Testis (tissue), 2 donors: ENCODE measurements at regions not wholly inside any gene's neighbourhood (a gene's known extent, or its start where the extent isn't known, plus 50 kb on each side); places are given as distances from the start of the nearest gene placed in this dataset.
"Not testable (repeated sequence)": the region's sequence is repeated elsewhere in the genome, so short reads cannot be mapped to it uniquely, and the experiment has no call there.

ENCODE experiments used
- DNase-seq: peaks from one replicate; pipeline ENCODE4 v3.0.0-alpha.2; 2019
- H3K27ac ChIP-seq, 2 donors: fragments of 200-600 bp; sonication (generic); one replicate each; pipeline ENCODE4 v1.5.1; 2019
- H3K27me3 ChIP-seq: fragments of 200-600 bp; sonication (generic); one replicate; pipeline ENCODE4 v1.5.1; 2019
- H3K36me3 ChIP-seq: fragments of 200-600 bp; sonication (generic); one replicate; pipeline ENCODE4 v1.5.1; 2017; ENCODE audit warnings: low read depth; ENCODE audit errors: missing control alignments
- H3K4me1 ChIP-seq: fragments of 200-600 bp; sonication (generic); one replicate; pipeline ENCODE4 v1.5.1; 2019
- H3K4me3 ChIP-seq, 2 donors: fragments of 200-600 bp; sonication (generic); one replicate each; pipeline ENCODE4 v1.5.1; 2017 to 2019
- H3K9me3 ChIP-seq: fragments of 200-600 bp; sonication (generic); one replicate; pipeline ENCODE4 v1.5.1; 2017
- POLR2A ChIP-seq: fragments of 450-650 bp; IDR thresholded peaks from one replicate; pipeline ENCODE4 v1.6.1; 2017; ENCODE audit warnings: antibody characterized with exemption, mild to moderate bottlenecking, moderate library complexity
- WGBS, 2 donors: methylation state at CpG; one replicate each; pipeline ENCODE4 v1.1.5; 2018; 5-methylcytosine and 5-hydroxymethylcytosine counted together
- intact Hi-C: fragments of 100-400 bp; cut with DNase I; formaldehyde crosslinking; loops from one replicate; pipeline ENCODE4 v1.15.1; 2023; ENCODE audit warnings: low total_unique reads
- TF ChIP-seq, protein P1 (sequence below), 3 experiments: fragments of 450-650 bp in 2 of 3; fragments of 200-600 bp in 1 of 3; sonication (generic) in 1 of 3; IDR thresholded peaks; one replicate each; pipeline ENCODE4 v1.5.1; 2016 to 2019; ENCODE audit warnings: antibody characterized with exemption in 3 of 3, mild to moderate bottlenecking in 2 of 3, moderate library complexity in 1 of 3

DNA sequence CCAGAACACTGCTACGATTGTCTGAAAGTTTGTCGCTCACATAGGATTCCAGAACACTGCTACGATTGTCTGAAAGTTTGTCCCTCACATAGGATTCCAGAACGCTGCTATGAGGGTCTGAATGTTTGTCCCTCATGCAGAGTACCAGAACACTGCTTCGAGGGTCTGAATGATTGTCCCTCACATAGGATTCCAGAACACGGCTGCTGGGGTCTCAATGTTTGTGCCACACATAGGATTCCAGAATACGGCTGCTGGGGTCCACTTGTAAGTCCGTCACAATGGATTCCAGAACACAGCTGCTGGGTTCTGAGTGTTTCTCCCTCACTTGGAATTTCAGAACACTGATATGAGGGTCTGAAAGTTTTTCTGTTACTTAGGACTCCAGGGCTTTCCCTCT lies 203.3 kb downstream of the FOXD4L6 start:
- Histone ChIP-seq H3K4me3 (no peak overlapping the region), H3K9me3 (no peaks in the 10 kb centered on the region), H3K27ac (no peak overlapping the region), H3K27me3 (no peaks in the 10 kb centered on the region), H3K4me1 (no peaks in the 10 kb centered on the region), H3K36me3 (no peaks in the 10 kb centered on the region)
- 60 to 66% methylated on average over 8 of the region's 8 CpGs for WGBS, 2 donors
- no peak for DNase-seq
- intact Hi-C loops, result no loop called here
- TF ChIP-seq POLR2A, result no peak
- TF ChIP-seq, protein P1, sequence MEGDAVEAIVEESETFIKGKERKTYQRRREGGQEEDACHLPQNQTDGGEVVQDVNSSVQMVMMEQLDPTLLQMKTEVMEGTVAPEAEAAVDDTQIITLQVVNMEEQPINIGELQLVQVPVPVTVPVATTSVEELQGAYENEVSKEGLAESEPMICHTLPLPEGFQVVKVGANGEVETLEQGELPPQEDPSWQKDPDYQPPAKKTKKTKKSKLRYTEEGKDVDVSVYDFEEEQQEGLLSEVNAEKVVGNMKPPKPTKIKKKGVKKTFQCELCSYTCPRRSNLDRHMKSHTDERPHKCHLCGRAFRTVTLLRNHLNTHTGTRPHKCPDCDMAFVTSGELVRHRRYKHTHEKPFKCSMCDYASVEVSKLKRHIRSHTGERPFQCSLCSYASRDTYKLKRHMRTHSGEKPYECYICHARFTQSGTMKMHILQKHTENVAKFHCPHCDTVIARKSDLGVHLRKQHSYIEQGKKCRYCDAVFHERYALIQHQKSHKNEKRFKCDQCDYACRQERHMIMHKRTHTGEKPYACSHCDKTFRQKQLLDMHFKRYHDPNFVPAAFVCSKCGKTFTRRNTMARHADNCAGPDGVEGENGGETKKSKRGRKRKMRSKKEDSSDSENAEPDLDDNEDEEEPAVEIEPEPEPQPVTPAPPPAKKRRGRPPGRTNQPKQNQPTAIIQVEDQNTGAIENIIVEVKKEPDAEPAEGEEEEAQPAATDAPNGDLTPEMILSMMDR (IDR thresholded peaks at IDR 0.05), result no peak

DNA sequence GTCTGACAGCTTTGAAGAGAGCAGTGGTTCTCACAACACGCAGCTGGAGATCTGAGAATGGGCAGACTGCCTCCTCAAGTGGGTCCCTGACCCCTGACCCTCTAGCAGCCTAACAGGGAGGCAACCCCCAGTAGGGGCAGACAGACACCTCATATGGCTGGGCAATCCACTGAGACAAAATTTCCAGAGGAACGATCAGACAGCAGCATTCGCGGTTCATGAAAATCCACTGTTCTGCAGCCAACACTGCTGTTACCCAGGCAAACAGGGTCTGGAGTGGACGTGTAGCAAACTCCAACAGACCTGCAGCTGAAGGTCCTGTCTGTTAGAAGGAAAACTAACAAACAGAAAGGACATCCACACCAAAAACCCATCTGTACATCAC lies 212.1 kb downstream of the FOXD4L6 start:
- H3K4me3 ChIP-seq, H3K9me3 ChIP-seq, H3K4me1 ChIP-seq, DNase-seq, intact Hi-C loops, H3K27me3 ChIP-seq, H3K27ac ChIP-seq, H3K36me3 ChIP-seq: not testable (repeated sequence)
- 64% methylated on average over 5 of the region's 5 CpGs for WGBS, 2 donors

DNA sequence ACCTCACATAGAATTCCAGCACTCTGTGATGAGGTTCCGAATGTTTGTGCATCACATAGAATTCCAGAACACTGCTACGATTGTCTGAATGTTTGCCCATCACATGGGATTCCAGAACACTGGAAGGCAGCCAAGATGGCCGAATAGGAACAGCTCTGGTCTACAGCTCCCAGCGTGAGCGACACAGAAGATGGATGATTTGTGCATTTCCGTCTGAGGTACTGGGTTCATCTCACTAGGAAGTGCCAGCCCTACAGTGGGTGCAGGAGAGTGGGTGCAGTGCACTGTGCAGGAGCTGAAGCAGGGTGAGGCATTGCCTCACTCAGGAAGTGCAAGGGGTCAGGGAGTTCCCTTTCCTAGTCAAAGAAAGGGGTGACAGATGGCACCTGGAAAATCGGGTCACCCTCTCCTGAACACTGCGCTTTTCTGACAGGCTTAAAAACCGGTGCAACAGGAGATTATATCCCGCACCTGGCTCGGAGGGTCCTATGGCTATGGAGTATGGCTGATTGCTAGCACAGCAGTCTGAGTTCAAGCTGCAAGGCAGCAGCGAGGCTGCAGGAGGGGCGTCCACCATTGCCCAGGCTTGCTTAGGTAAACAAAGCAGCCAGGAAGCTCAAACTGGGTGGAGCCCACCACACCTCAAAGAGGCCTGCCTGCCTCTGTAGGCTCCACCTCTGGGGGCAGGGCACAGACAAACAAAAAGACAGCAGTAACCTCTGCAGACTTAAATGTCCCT lies 212.7 kb downstream of the FOXD4L6 start:
- DNase-seq, intact Hi-C loops, H3K36me3 ChIP-seq, H3K4me1 ChIP-seq, H3K27ac ChIP-seq, H3K27me3 ChIP-seq, H3K4me3 ChIP-seq, H3K9me3 ChIP-seq: not testable (repeated sequence)
- 65 to 70% methylated on average over 13 of the region's 13 CpGs for WGBS, 2 donors

DNA sequence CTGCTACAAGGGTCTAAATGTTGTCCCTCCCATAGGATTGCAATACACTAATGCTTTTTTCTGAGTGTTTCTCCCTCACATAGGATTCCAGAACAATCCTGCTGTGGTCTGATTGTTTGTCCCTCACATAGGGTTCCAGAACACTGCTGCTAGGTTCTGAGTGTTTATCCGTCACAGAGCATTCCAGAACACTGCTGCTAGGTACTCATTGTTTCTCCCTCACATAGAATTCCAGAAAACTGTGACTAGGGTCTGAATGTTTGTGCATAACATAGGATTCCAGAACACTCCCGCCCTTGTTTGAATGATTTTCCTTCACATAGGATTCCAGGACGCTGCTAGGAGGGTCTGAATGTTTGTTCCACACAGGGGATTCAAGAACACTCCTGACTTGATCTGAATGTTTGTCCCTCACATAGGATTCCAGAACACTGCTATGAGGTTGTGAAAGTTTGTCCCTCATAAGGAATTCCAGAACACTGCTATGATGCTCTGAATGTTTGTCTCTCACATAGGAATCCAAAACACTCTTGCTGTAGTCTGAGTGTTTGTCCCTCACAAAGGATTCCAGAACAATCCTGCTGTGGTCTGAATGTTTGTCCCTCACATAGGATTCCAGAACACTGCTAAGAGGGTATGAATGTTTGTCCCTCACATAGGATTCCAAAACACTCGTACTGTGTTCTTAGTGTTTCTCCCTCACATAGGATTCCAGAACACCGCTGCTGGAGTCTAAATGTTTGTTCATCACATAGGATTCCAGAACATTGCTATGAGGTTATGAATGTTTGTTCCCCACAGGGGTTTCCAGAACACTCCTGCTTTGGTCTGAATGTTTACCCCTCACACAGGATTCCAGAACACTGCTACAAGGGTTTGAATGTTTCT lies 213.5 kb downstream of the FOXD4L6 start:
- WGBS, 2 donors, result 50 to 55% methylated on average over 5 of the region's 5 CpGs
- intact Hi-C loops, result no loop called here
- Histone ChIP-seq H3K9me3 (peaks cover 4% of the 10 kb centered on the region), H3K4me3 (no peak overlapping the region), H3K27ac (no peak overlapping the region), H3K27me3 (no peaks in the 10 kb centered on the region), H3K36me3 (no peaks in the 10 kb centered on the region), H3K4me1 (no peaks in the 10 kb centered on the region)
- TF ChIP-seq, protein P1 (IDR thresholded peaks at IDR 0.05), result no peak
- no peak for TF ChIP-seq POLR2A
- no peak for DNase-seq

DNA sequence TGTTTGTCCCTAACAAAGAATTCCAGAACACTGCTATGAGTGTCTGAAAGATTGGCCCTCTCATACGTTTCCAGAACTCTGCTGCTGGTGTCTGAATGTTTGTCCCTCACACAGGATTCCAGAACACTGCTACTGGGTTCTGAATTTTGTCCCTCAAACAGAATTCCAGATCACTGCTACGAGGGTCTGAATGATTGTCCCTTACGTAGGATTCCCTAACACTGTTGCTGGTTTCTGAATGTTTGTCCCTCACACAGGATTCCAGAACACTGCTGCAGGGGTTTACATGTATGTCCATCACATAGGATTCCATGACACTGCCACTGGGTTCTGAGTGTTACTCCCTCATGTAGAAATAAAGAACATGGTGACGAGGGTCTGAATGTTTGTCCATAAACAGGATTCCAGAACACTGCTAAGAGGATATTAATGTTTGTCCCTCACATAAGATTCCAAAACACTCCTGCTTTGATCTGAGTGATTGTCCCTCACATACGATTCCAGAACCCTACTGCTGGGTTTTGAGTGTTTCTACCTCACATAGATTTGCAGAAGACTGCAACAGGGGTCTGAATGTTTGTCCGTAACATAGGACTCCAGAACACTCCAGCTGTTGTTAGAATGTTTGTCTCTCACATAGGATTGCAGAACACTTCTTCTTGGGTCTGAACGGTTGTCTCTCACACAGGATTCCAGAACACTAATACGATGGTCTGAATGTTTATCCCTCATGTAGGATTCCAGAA lies 214.4 kb downstream of the FOXD4L6 start:
- TF ChIP-seq, protein P1 (IDR thresholded peaks at IDR 0.05), result no peak
- TF ChIP-seq POLR2A, result no peak
- Histone ChIP-seq H3K36me3 (no peaks in the 10 kb centered on the region), H3K9me3 (no peaks in the 10 kb centered on the region), H3K27me3 (no peaks in the 10 kb centered on the region), H3K4me1 (no peaks in the 10 kb centered on the region), H3K27ac (no peak overlapping the region), H3K4me3 (no peak overlapping the region)
- WGBS, 2 donors, result 42 to 53% methylated on average over 8 of the region's 8 CpGs
- no peak for DNase-seq
- intact Hi-C loops, result no loop called here
